ENCODE measurements at regions not wholly inside any gene's neighbourhood (a gene's known extent, or its start where the extent isn't known, plus 50 kb on each side); places are given as distances from the start of the nearest gene placed in this dataset.

DNA sequence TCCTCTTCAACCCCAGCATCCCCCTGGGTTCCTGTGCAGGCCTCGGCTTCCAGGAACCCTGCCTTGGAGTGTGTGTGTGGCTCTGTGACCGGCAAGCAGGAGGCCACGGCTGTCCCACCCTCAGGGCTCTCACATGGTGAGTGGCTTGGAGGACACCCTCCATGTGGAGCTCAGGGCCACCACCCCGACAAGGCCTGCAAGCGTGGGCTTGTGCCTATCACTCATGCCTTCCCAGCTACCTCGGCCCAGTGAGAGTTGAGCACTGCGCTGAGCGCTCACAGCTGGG is 76.7 kb downstream of the DACT2 start (continued):
- TF ChIP-seq, protein P1, sequence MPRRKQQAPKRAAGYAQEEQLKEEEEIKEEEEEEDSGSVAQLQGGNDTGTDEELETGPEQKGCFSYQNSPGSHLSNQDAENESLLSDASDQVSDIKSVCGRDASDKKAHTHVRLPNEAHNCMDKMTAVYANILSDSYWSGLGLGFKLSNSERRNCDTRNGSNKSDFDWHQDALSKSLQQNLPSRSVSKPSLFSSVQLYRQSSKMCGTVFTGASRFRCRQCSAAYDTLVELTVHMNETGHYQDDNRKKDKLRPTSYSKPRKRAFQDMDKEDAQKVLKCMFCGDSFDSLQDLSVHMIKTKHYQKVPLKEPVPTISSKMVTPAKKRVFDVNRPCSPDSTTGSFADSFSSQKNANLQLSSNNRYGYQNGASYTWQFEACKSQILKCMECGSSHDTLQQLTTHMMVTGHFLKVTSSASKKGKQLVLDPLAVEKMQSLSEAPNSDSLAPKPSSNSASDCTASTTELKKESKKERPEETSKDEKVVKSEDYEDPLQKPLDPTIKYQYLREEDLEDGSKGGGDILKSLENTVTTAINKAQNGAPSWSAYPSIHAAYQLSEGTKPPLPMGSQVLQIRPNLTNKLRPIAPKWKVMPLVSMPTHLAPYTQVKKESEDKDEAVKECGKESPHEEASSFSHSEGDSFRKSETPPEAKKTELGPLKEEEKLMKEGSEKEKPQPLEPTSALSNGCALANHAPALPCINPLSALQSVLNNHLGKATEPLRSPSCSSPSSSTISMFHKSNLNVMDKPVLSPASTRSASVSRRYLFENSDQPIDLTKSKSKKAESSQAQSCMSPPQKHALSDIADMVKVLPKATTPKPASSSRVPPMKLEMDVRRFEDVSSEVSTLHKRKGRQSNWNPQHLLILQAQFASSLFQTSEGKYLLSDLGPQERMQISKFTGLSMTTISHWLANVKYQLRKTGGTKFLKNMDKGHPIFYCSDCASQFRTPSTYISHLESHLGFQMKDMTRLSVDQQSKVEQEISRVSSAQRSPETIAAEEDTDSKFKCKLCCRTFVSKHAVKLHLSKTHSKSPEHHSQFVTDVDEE (CRISPR knock-in tag; IDR thresholded peaks at IDR 0.05): no peak
- TF ChIP-seq, protein P2, sequence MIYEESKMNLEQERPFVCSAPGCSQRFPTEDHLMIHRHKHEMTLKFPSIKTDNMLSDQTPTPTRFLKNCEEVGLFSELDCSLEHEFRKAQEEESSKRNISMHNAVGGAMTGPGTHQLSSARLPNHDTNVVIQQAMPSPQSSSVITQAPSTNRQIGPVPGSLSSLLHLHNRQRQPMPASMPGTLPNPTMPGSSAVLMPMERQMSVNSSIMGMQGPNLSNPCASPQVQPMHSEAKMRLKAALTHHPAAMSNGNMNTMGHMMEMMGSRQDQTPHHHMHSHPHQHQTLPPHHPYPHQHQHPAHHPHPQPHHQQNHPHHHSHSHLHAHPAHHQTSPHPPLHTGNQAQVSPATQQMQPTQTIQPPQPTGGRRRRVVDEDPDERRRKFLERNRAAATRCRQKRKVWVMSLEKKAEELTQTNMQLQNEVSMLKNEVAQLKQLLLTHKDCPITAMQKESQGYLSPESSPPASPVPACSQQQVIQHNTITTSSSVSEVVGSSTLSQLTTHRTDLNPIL (CRISPR knock-in tag; IDR thresholded peaks at IDR 0.05; ENCODE audit: low read depth): no peak
- TF ChIP-seq OSR1 (CRISPR knock-in tag; IDR thresholded peaks at IDR 0.05): no peak

GRCh38 chr6:168242111-168242939 is 77.3 kb downstream of the DACT2 start:
- TF ChIP-seq ISL1 (CRISPR knock-in tag; IDR thresholded peaks at IDR 0.05): no peak
- TF ChIP-seq ZFP30 (CRISPR knock-in tag; IDR thresholded peaks at IDR 0.05): no peak
- no peak for TF ChIP-seq ZC3H10 (CRISPR knock-in tag; IDR thresholded peaks at IDR 0.05)
- TF ChIP-seq, protein P1 (CRISPR knock-in tag; IDR thresholded peaks at IDR 0.05): no peak
- TF ChIP-seq GLIS3 (CRISPR knock-in tag; IDR thresholded peaks at IDR 0.05): no peak
- no peak for TF ChIP-seq RARB (CRISPR knock-in tag; IDR thresholded peaks at IDR 0.05)
- TF ChIP-seq SNAI2 (CRISPR knock-in tag; IDR thresholded peaks at IDR 0.05): no peak
- no peak for TF ChIP-seq PPARA (CRISPR knock-in tag; IDR thresholded peaks at IDR 0.05; ENCODE audit: borderline replicate concordance)
- no peak for TF ChIP-seq ZFP3 (CRISPR knock-in tag; IDR thresholded peaks at IDR 0.05)
- no peak for TF ChIP-seq ARNTL (CRISPR knock-in tag; IDR thresholded peaks at IDR 0.05; ENCODE audit: borderline replicate concordance, low read depth)
- TF ChIP-seq ZNF70 (CRISPR knock-in tag; IDR thresholded peaks at IDR 0.05): no peak
- ATAC-seq: no peak

GRCh38 chr6:168240160-168240559 is 79.4 kb downstream of the DACT2 start:
- TF ChIP-seq PATZ1 (CRISPR knock-in tag; IDR thresholded peaks at IDR 0.05; ENCODE audit: borderline replicate concordance) (no peak), ZNF70 (CRISPR knock-in tag; IDR thresholded peaks at IDR 0.05) (no peak), TCF4 (CRISPR knock-in tag; IDR thresholded peaks at IDR 0.05; ENCODE audit: borderline replicate concordance) (no peak), ARNTL (CRISPR knock-in tag; IDR thresholded peaks at IDR 0.05; ENCODE audit: borderline replicate concordance, low read depth) (no peak), ISL1 (CRISPR knock-in tag; IDR thresholded peaks at IDR 0.05) (no peak), OSR1 (CRISPR knock-in tag; IDR thresholded peaks at IDR 0.05) (no peak), ZFP3 (CRISPR knock-in tag; IDR thresholded peaks at IDR 0.05) (no peak), ZNF565 (CRISPR knock-in tag; conservative IDR thresholded peaks at IDR 0.05; ENCODE audit: low read depth) (no peak), CSRNP3 (CRISPR knock-in tag; IDR thresholded peaks at IDR 0.05) (no peak)
- TF ChIP-seq, protein P1 (CRISPR knock-in tag; IDR thresholded peaks at IDR 0.05): no peak
- TF ChIP-seq, protein P2 (CRISPR knock-in tag; IDR thresholded peaks at IDR 0.05; ENCODE audit: low read depth): no peak
- ATAC-seq: no peak

All from SK-N-SH treated with all-trans-retinoic acid at 6 μM for 48 hours (cell line).